ENCODE measurements at regions not wholly inside any gene's neighbourhood (a gene's known extent, or its start where the extent isn't known, plus 50 kb on each side); places are given as distances from the start of the nearest gene placed in this dataset.

DNA sequence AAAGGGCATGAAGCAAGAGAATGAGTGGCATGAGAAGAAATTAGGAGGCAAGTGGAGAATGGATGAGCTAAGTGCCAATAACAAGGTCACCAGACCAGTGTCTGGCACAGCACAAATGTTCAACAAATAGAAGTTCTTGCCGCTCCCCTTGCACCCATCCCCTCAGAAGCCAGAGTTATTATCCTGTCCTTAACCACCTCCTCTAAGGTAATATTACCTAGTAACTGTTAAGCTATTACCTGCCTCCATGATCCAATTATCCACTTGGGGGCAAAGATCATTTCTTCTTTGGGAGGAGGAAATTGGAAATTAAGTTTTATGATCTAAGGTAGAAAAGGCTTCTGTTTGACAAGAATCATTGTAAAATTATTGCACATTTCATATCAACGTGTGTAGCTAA lies 133.8 kb downstream of the FOXA2 start:
- POLR2A ChIA-PET: no interaction called here
- Histone ChIP-seq H3K36me3 (ENCODE audit: control insufficient read depth, insufficient read depth, low read length) (no peaks in the 10 kb centered on the region), H3K4me3 (ENCODE audit: low read depth, low read length) (no peak overlapping the region), H3K27me3 (ENCODE audit: control insufficient read depth, insufficient read depth, low read length) (no peaks in the 10 kb centered on the region)
- TF ChIP-seq, protein P1, sequence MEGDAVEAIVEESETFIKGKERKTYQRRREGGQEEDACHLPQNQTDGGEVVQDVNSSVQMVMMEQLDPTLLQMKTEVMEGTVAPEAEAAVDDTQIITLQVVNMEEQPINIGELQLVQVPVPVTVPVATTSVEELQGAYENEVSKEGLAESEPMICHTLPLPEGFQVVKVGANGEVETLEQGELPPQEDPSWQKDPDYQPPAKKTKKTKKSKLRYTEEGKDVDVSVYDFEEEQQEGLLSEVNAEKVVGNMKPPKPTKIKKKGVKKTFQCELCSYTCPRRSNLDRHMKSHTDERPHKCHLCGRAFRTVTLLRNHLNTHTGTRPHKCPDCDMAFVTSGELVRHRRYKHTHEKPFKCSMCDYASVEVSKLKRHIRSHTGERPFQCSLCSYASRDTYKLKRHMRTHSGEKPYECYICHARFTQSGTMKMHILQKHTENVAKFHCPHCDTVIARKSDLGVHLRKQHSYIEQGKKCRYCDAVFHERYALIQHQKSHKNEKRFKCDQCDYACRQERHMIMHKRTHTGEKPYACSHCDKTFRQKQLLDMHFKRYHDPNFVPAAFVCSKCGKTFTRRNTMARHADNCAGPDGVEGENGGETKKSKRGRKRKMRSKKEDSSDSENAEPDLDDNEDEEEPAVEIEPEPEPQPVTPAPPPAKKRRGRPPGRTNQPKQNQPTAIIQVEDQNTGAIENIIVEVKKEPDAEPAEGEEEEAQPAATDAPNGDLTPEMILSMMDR (IDR thresholded peaks at IDR 0.05; ENCODE audit: insufficient read depth, low read depth, low read length): no peak
- CTCF ChIA-PET: interaction anchor here (0.6 to 0.8 kb wide), 2 partner anchors 16 to 17 kb away, joined by 3 read pairs; no protein-coding TSS in a partner anchor
- no peak for DNase-seq (ENCODE audit: low read depth)

DNA sequence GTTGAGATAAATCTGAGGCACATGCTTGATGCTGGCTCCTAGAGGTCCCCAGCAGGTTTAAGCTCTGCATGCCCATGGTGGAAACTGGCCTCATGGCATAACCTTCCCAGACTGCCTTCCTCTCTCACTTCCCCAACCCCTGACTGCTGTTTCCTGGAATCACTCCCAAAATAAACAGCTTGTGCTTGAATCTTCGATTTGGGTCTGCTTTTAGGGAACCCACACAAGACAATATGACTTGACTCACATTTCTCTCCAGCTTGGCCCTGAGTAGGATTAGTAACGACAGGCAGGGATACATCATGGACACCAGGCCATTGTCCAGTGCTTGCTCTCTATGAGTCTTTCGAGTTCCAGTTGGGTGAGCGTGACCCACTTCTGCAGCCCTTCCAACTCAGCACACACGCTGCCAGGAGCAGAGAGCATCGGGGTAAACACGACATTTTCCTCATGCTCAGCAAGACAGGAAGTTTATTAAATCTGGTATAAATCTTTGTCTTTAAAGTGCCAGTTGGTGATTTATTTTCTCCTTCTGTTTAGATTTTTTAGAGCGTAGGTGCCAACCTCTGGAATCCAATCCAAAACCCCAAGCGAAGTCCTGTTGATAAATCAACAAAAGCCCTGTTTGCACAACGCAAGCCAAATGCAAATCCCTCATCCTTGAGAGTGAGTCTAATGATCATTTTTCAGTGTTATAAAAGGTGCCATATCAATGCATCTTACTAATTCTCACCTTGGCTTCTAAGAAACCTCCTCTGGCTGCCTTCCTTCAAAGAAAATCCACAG lies 135.0 kb downstream of the FOXA2 start:
- Histone ChIP-seq H3K27me3 (ENCODE audit: control insufficient read depth, insufficient read depth, low read length) (no peaks in the 10 kb centered on the region), H3K4me3 (ENCODE audit: low read depth, low read length) (no peak overlapping the region), H3K36me3 (ENCODE audit: control insufficient read depth, insufficient read depth, low read length) (no peaks in the 10 kb centered on the region)
- TF ChIP-seq, protein P1 (IDR thresholded peaks at IDR 0.05; ENCODE audit: insufficient read depth, low read depth, low read length): no peak
- ChIA-PET CTCF (no interaction called here), POLR2A (no interaction called here)
- no peak for DNase-seq (ENCODE audit: low read depth)

DNA sequence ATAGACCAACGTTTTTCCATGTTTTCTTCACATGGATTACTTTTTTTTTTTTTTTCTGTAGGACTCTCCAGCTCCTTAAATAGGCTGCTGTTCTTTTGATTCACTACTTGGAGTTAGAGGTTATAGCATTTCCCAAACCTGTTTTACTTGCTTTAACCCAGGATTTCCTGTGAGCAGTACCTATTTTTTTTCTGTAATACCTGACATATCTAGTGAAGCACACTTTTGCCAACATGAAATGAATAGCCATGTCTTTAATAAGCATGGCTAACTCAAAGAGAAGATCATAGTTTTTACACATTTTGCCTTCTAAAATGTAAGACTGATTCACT lies 137.0 kb downstream of the FOXA2 start:
- no peaks in the 10 kb centered on the region for H3K36me3 ChIP-seq (ENCODE audit: control insufficient read depth, insufficient read depth, low read length)
- no peak for DNase-seq (ENCODE audit: low read depth)
- no peak overlapping the region for H3K4me3 ChIP-seq (ENCODE audit: low read depth, low read length)
- no peaks in the 10 kb centered on the region for H3K27me3 ChIP-seq (ENCODE audit: control insufficient read depth, insufficient read depth, low read length)
- TF ChIP-seq, protein P1 (IDR thresholded peaks at IDR 0.05; ENCODE audit: insufficient read depth, low read depth, low read length): no peak
- ChIA-PET POLR2A (no interaction called here), CTCF (no interaction called here)

DNA sequence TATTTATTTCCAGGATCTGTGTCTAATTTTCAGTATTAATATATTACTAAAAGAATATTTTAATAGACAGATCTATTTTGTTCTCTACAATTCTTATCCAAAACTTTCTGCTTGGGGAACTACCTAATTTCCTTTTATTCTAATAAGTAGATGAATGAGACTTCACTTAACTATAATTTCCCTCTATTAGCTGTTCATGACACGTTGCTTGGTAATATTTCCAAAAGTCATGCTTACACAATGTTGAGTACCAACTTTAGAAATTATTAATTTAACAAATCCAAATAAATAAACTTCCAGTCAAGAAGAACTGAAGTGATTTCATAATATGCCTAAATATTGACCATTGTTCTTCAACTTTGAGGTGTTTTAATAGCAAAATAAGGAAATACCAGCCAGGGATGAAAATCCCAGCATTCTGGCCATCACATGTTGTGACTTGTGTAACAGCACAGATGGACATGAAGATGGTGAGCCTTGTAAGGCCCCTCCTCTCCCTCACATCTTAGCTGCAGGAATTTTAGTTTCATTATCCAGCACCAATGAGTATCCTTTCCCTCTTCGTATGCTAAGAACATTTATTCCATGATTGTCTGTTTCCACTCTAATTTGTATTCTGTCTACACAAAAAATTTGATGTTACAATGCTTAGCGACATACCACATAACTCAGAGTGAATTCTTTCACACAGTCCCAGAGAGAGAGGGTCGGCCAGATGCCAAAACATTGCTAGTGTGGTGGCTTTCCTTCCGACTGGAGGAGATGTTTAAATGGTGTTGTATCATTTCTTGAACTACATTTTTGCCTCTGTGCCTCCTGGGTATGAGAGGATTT lies 137.5 kb downstream of the FOXA2 start:
- TF ChIP-seq, protein P1 (IDR thresholded peaks at IDR 0.05; ENCODE audit: insufficient read depth, low read depth, low read length): no peak
- Histone ChIP-seq H3K27me3 (ENCODE audit: control insufficient read depth, insufficient read depth, low read length) (no peaks in the 10 kb centered on the region), H3K36me3 (ENCODE audit: control insufficient read depth, insufficient read depth, low read length) (no peaks in the 10 kb centered on the region), H3K4me3 (ENCODE audit: low read depth, low read length) (no peak overlapping the region)
- no peak for DNase-seq (ENCODE audit: low read depth)
- CTCF ChIA-PET: no interaction called here
- POLR2A ChIA-PET: no interaction called here

DNA sequence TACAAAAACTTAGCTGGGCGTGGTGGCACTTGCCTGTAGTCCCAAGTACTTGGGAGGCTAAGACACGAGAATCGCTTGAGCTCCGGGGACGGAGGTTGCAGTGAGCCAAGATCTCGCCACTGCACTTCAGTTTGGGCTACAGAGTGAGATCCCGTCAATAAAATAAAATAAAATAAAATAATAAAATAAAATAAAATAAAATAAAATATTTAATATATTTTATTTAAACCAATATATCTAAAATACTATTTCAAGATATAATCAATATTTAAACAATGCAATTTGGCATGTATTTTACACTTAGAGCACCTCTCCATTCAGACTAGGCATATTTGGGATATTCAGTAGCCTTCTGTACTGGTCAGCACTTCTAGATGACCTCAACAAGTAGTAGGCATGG lies 142.1 kb downstream of the FOXA2 start:
- POLR2A ChIA-PET: no interaction called here
- TF ChIP-seq, protein P1 (IDR thresholded peaks at IDR 0.05; ENCODE audit: insufficient read depth, low read depth, low read length): no peak
- DNase-seq (ENCODE audit: low read depth): no peak
- H3K27me3 ChIP-seq (ENCODE audit: control insufficient read depth, insufficient read depth, low read length): no peaks in the 10 kb centered on the region
- CTCF ChIA-PET: no interaction called here
- no peak overlapping the region for H3K4me3 ChIP-seq (ENCODE audit: low read depth, low read length)
- no peaks in the 10 kb centered on the region for H3K36me3 ChIP-seq (ENCODE audit: control insufficient read depth, insufficient read depth, low read length)

All from BJ (cell line).